KMS-11 (cell line): ENCODE measurements at regions not wholly inside any gene's neighbourhood (a gene's known extent, or its start where the extent isn't known, plus 50 kb on each side); places are given as distances from the start of the nearest gene placed in this dataset.

Source experiments
- H2AFZ ChIP-seq: fragments of 200-600 bp; sonication (generic); 2 replicates; pipeline ENCODE4 v1.6.1; 2016; ENCODE audit warnings: antibody characterized with exemption, mixed run types, low read depth
- H3K27ac ChIP-seq: fragments of 200-600 bp; sonication (generic); 2 replicates; pipeline ENCODE4 v1.6.1; 2016; ENCODE audit warnings: mild to moderate bottlenecking, mixed run types
- H3K27me3 ChIP-seq: fragments of 200-600 bp; sonication (generic); 2 replicates; pipeline ENCODE4 v1.6.1; 2017; ENCODE audit warnings: mild to moderate bottlenecking, low read depth, mixed run types, moderate library complexity; ENCODE audit not compliant: insufficient read depth
- H3K36me3 ChIP-seq: fragments of 200-600 bp; sonication (generic); 2 replicates; pipeline ENCODE4 v1.6.1; 2017; ENCODE audit warnings: mild to moderate bottlenecking, mixed run types; ENCODE audit not compliant: insufficient read depth
- H3K4me1 ChIP-seq: fragments of 200-600 bp; sonication (generic); 2 replicates; pipeline ENCODE4 v1.6.1; 2016; ENCODE audit warnings: mild to moderate bottlenecking, low read depth, mixed run types; ENCODE audit not compliant: poor library complexity, severe bottlenecking
- H3K4me2 ChIP-seq: fragments of 200-600 bp; sonication (generic); 2 replicates; pipeline ENCODE4 v1.7.0; 2016; ENCODE audit warnings: mild to moderate bottlenecking, mixed run types
- H3K4me3 ChIP-seq: fragments of 200-600 bp; sonication (generic); IDR thresholded peaks from 2 replicates; pipeline ENCODE4 v1.6.1; 2017; ENCODE audit warnings: low read depth, low read length, mixed read lengths; ENCODE audit not compliant: insufficient read depth
- H3K79me2 ChIP-seq: fragments of 200-600 bp; sonication (generic); 2 replicates; pipeline ENCODE4 v1.6.1; 2016; ENCODE audit warnings: low read depth, mixed run types; ENCODE audit not compliant: insufficient read depth
- H3K9ac ChIP-seq: fragments of 200-600 bp; sonication (generic); 2 replicates; pipeline ENCODE4 v1.6.1; 2016; ENCODE audit warnings: mild to moderate bottlenecking, mixed run types
- H4K20me1 ChIP-seq: fragments of 200-600 bp; sonication (generic); 2 replicates; pipeline ENCODE4 v1.6.1; 2016; ENCODE audit warnings: mild to moderate bottlenecking, mixed run types; ENCODE audit not compliant: insufficient read depth
- TF ChIP-seq, protein P1 (sequence below): fragments of 200-600 bp; sonication (generic); conservative IDR thresholded peaks from 2 replicates; pipeline ENCODE4 v1.6.1; 2017; ENCODE audit warnings: low read depth, mild to moderate bottlenecking, antibody characterized with exemption, low read length, moderate library complexity, mixed read lengths

DNA sequence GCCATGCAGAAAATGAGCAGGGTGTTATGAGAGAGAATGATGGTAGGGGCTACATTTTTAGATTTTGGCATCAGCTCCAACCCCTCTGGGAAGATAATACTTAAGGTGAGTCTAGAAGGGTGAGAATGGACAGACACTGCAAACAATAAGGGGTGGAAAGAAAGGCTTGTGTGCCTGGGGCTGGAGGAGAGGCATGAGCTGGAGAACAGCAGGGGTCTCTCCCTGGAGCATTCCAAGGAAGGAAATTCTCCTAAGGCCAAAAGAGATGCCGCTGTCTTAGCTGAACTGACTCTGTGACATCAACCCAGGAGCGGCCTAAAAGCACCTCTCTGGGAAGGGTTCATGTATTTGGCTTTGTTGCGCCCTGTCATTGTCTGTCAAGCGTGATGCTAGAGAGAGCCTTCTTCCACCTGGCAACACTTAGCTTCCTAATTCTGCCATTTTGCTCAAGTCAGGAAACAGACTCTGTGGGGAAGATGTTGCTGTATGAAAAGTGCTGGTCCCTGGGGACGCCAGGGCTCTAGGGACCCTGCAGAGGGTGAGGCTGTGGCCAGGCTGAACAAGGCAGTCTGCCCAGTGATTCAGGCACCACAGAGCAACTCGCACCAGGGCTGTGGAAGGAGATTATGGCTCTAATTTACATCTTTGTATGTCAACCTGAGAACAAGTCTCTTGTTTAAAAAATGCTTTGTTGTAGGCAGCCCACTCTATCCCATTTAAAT, 225.7 kb downstream of the CBLN1 start:
- Histone ChIP-seq H3K36me3 (no peaks in the 10 kb centered on the region), H2AFZ (no peak overlapping the region)

DNA sequence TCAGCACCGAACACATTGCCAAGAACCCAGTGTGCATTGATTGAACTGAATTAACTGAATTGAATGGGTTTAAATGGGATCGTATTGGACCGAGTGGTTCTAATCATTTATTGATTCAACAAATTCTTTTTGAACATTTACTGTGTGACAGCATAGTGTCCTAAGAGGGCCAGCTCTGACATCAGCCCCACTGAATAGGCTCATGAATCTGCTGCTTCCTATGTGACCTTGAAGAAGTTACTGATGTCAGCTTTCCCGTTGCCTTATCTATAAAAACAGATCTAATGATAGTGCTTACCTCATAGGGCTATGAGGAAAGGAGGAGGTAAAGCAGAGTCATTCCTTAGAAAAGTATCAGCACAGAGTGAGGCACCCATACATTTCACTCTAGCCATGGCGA, 226.3 kb downstream of the CBLN1 start:
- Histone ChIP-seq H4K20me1 (no peaks in the 10 kb centered on the region), H3K79me2 (no peaks in the 10 kb centered on the region), H3K4me1 (no peaks in the 10 kb centered on the region), H3K36me3 (no peaks in the 10 kb centered on the region), H3K27me3 (no peaks in the 10 kb centered on the region), H2AFZ (no peak overlapping the region), H3K9ac (no peak overlapping the region), H3K4me3 (no peak overlapping the region), H3K4me2 (no peak overlapping the region), H3K27ac (no peak overlapping the region)
- TF ChIP-seq, protein P1, sequence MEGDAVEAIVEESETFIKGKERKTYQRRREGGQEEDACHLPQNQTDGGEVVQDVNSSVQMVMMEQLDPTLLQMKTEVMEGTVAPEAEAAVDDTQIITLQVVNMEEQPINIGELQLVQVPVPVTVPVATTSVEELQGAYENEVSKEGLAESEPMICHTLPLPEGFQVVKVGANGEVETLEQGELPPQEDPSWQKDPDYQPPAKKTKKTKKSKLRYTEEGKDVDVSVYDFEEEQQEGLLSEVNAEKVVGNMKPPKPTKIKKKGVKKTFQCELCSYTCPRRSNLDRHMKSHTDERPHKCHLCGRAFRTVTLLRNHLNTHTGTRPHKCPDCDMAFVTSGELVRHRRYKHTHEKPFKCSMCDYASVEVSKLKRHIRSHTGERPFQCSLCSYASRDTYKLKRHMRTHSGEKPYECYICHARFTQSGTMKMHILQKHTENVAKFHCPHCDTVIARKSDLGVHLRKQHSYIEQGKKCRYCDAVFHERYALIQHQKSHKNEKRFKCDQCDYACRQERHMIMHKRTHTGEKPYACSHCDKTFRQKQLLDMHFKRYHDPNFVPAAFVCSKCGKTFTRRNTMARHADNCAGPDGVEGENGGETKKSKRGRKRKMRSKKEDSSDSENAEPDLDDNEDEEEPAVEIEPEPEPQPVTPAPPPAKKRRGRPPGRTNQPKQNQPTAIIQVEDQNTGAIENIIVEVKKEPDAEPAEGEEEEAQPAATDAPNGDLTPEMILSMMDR, result no peak

More for the DNA sequence above, 225.7 kb downstream of the CBLN1 start:
- no peaks in the 10 kb centered on the region for H3K79me2 ChIP-seq
- H3K4me2 ChIP-seq, result no peak overlapping the region
- no peak overlapping the region for H3K27ac ChIP-seq
- H3K27me3 ChIP-seq, result no peaks in the 10 kb centered on the region
- no peak overlapping the region for H3K4me3 ChIP-seq
- no peaks in the 10 kb centered on the region for H3K4me1 ChIP-seq
- TF ChIP-seq, protein P1, result no peak
- H3K9ac ChIP-seq, result no peak overlapping the region
- no peaks in the 10 kb centered on the region for H4K20me1 ChIP-seq

DNA sequence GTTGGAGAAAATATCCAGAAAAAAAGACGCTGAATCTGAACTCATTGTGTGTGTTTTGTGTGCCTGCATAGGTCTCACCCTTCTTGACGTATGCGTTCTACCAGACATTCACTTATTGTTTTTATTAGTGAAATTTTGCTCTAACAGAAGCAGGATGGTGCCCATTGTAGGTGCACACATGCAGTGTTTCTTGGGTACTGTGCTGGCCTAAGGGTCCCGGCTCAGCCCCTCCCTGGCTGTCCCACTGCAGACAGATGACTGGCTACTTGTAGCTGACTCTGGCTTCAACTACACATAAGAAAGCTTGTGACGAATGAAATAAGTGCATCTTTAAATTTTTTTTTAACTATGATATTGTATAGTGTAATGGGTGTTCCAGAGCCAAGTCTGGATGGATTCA, 227.0 kb downstream of the CBLN1 start:
- no peak overlapping the region for H3K9ac ChIP-seq
- TF ChIP-seq, protein P1, result no peak
- no peak overlapping the region for H3K4me3 ChIP-seq
- H3K36me3 ChIP-seq, result no peaks in the 10 kb centered on the region
- no peaks in the 10 kb centered on the region for H4K20me1 ChIP-seq
- H3K27ac ChIP-seq, result no peak overlapping the region
- no peak overlapping the region for H2AFZ ChIP-seq
- H3K4me2 ChIP-seq, result no peak overlapping the region
- H3K27me3 ChIP-seq, result no peaks in the 10 kb centered on the region
- no peaks in the 10 kb centered on the region for H3K79me2 ChIP-seq
- H3K4me1 ChIP-seq, result no peaks in the 10 kb centered on the region

DNA sequence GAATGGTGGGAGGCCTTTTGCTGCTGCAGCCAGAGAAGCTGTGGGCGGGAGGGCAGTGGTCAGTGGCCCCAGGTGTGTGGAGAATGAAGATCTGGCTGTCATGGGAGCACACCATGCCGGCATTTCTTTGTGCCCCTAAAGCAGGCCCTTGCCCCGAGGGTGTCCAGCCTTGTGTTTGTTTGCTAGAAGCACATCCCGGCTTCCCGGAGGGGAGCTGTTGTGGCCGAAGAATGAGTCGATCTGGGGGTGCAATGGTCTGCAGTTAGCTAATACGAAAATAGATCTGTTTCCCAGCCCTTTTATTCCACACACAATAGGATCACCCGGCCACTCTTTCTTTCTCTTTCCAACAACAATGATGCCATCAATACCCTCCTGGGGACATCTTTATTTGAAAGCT, 228.8 kb downstream of the CBLN1 start:
- H3K27ac ChIP-seq, result no peak overlapping the region

More for the DNA sequence above, 228.8 kb downstream of the CBLN1 start:
- H3K79me2 ChIP-seq, result no peaks in the 10 kb centered on the region
- no peak overlapping the region for H3K9ac ChIP-seq
- H3K27me3 ChIP-seq, result no peaks in the 10 kb centered on the region
- no peaks in the 10 kb centered on the region for H3K36me3 ChIP-seq
- H3K4me2 ChIP-seq, result no peak overlapping the region
- H2AFZ ChIP-seq, result no peak overlapping the region
- TF ChIP-seq, protein P1, result no peak
- no peaks in the 10 kb centered on the region for H3K4me1 ChIP-seq
- H3K4me3 ChIP-seq, result no peak overlapping the region
- no peaks in the 10 kb centered on the region for H4K20me1 ChIP-seq
